HG03442 (cell line): ENCODE measurements at regions not wholly inside any gene's neighbourhood (a gene's known extent, or its start where the extent isn't known, plus 50 kb on each side); places are given as distances from the start of the nearest gene placed in this dataset.
"Not testable (repeated sequence)": the region's sequence is repeated elsewhere in the genome, so short reads cannot be mapped to it uniquely, and the experiment has no call there.

Source experiments
- ATAC-seq: cut with Tn5 transposase; IDR thresholded peaks from one replicate; pipeline ENCODE4 v1.9.1; 2021; ENCODE audit warnings: mild to moderate bottlenecking, moderate library complexity; ENCODE audit not compliant: unreplicated experiment

DNA sequence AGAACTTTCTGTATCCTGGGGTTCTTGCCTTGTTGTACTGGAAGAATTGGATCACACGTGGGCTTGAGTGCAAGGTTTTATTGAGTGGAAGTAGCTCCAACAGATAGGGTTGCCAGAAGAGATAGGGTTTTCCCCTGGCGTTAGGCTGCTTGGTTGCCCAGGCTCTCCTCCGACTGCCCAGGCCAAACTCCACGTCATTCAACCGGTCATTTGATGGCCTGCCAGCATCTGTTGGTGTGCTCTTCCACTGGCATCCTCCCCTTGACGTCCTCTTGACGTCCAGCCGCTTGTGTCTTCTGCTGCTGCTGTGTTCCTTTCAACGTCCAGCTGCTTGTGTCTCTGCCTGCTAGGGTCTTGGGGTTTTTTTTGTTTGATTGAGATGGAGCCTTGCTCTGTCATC, 111.2 kb upstream of the XIST start:
- ATAC-seq: no peak

DNA sequence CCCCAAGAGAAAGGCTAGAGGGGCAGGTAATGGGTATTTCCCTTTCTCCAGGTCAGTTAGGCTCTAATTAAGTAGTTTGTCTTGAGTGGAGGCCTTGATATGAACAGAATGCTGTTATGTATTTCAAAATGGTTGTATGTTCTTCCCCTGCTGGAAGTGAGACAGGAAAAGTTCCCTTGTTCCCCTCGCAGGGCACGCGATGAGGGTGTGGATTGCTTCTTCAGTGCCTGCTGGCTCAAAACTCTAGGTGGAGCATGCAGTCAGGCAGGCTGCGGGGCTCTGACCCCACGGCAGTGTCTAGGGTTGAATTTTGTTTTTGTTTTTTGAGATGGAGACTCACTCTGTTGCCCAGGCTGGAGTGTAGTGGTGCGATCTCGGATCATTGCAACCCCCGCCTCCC, 110.4 kb upstream of the XIST start:
- ATAC-seq: no peak

- ATAC-seq: not testable (repeated sequence)
Measured at GRCh38 chrX:73961867-73962266, 109.4 kb upstream of the XIST start.

DNA sequence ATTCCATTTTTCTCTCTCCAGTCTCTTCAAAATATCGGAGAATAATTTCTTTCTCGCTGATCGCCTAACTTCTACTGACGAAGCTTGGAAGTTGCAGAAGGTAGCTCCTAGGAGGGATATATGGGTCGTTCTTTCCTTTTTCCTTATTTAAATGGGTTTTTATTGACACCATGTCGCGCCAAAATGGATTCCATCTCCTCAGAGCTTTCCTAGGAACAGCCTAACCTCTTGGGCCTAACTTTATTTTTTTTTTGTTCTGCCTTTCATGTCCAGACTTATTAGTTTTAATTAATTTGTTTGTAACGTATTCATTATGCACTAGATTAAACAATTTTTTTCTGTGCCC, 92.0 kb upstream of the XIST start:
- ATAC-seq: no peak

- ATAC-seq: peak; percentile 97
Measured at GRCh38 chrX:73943693-73944562, 91.4 kb upstream of the XIST start.

DNA sequence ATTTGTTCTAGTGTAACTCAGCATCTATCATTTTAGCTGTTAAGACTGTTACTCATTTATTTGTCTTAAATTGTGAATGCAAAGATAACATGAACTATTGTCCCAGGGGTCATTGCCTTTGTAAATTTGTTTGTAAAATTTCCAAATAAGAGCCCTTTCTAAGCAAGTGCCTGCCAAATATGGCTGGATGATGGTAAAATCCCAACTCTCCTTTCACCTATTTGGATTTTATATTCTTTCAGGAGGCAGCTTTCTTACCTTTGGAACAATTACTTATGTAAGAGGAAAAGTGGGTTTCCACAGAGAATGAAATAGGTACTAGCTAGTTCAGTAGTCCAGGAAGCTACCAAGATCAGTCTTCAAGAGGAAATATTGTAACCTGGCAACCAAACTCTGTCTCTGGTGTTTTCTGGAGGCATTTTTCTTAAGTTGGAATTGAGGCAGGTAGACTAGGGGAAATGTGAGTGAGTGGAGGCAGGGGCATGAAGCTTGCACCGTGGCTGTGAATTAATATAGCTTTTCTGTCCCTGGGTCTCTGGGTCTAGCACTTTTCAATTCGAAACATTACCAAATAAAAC, 88.5 kb upstream of the XIST start:
- ATAC-seq: no peak

GRCh38 chrX:73937843-73938242, 85.3 kb upstream of the XIST start:
- not testable (repeated sequence) for ATAC-seq

DNA sequence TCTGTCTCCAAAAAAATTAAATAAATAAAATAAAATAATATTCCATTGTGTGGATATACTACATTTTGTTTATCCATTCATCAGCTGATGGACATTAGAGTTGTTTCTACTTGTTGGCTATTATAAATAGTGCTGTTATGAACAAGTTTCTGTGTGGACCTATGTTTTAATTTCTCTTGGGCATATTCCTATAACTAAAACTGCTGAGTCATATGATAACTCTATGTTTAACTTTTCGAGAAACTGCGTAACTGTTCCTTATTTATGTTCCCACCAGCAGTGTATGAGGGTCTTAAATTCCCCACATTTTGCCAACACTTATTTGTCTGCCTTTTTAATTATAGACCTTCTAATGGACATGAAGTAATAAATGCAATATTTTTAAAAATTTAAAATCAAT, 80.0 kb upstream of the XIST start:
- no peak for ATAC-seq

DNA sequence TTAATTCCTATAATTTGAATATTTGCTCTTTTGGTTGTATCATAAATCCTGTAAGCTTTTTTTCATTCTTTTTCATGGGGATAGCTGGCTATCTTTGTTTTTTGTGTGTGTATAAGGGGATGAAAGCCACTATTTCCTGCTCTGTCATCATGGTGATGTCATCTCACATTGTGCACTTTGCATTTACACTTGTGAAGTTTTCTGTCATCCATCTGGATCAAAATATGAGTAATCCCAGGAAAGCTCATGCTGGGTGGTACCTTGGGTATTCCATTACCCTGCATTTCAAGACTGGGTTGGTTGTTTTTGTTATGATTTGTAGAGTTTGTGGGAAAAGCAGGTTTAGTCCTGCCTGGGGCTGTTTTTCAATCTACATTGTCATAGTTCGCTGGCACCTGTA, 77.8 kb upstream of the XIST start:
- no peak for ATAC-seq

DNA sequence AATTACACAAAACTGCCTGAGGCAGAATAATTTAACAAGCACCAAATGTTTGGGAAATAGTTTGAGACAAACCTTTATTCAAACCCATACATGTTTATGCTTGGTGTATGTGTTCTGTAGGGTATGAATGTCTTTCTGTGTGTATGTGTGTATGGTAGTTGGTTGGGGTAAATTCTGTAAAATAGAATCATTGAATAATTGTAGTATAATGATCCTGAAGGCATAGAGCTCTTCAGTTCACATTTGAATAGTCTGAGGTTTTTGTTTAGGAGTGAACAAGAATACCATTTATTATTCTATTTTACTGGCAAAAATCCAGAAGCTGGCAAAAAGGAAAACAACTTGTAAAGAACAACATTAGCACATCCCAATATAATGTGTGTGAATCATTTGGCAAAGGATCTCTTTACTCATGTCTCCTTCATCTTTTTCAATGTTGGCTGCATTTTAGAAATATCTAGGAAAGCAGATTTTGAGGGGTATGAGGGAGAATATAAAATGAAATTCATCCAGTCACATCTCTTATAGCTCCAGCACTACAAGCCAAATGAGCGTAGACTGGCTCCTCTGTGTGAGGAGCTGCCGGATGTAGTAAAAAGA, 70.4 kb upstream of the XIST start:
- ATAC-seq: no peak

- no peak for ATAC-seq
Measured at GRCh38 chrX:73916931-73917667, 64.6 kb upstream of the XIST start.

GRCh38 chrX:73916489-73916888, 64.0 kb upstream of the XIST start:
- no peak for ATAC-seq

DNA sequence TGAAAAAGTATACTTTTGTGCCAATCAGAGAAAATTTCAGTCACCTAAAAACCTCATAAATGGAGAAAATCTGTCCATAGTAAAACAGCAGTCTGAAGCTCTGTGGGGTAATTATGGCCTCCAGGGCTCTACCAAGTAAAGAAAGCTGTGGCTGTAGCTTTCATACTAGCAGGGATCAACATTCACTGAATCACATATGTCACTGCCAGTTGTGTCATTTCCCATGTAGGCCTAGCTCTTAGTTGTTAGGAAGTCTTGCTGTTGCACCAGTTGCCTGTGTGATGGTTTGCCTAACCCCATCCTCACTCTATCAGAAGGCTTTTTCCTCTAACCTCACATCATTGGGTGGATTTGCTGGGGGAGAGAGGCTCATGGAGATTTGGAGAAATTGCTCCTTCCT, 62.3 kb upstream of the XIST start:
- not testable (repeated sequence) for ATAC-seq

- ATAC-seq: no peak
Measured at GRCh38 chrX:73913580-73913979, 61.1 kb upstream of the XIST start.

DNA sequence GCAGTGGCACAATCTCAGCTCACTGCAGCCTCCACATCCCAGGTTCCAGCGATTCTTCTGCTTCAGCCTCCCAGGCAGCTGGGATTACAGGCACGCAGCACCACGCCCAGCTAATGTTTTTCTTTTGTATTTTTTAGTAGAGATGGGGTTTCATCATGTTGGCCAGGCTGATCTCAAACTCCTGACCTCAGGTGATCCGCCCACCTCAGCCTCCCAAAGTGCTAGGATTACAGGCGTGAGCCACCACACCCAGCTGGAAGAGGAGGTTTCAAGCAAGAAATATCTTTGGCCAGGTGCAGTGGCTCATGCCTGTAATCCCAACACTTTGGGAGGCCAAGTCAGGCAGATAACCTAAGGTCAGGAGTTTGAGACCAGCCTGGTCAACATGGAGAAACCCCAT, 59.4 kb upstream of the XIST start:
- ATAC-seq: not testable (repeated sequence)

DNA sequence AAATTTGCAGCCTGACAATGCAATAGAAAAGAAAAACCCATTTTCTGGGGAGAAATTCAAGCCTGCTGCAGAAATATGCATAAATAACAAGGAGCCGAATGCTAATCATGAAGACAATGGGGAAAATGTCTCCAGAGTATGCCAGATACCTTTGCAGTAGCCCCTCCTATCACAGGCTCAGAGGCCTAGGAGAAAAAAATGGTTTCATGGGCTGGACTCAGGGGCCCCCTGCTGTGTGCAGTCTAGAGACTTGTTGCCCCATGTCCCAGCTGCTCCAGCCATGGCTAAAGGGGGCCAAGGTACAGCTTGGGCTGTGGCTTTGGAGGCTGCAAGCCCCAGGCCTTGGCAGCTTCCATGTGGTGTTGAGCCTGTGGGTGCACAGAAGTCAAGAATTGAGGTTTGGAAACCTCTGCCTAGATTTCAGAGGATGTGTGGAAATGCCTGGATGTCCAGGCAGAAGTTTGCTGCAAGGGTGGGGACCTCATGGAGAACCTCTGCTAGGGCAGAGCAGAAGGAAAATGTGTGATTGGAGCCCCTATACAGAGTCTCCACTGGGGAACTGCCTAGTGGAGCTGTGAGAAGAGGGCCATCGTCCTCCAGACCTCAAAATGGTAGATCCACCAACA, 53.3 kb upstream of the XIST start:
- not testable (repeated sequence) for ATAC-seq

- ATAC-seq: no peak
Measured at GRCh38 chrX:73903941-73904340, 51.4 kb upstream of the XIST start.
